Stimulated activated CD4-positive, alpha-beta T cell treated with anti-CD3 and anti-CD28 coated beads, Interleukin-2, amount 100 ng/mL, for 24 hours (primary cell): ENCODE measurements at regions not wholly inside any gene's neighbourhood (a gene's known extent, or its start where the extent isn't known, plus 50 kb on each side); places are given as distances from the start of the nearest gene placed in this dataset.
"Not testable (repeated sequence)": the region's sequence is repeated elsewhere in the genome, so short reads cannot be mapped to it uniquely, and the experiment has no call there.

Experiments used
- DNase-seq, 2 donors: peaks; one replicate each; pipeline ENCODE4 v3.0.0-alpha.2; 2020

- no peak for DNase-seq
Measured at GRCh38 chr5:130436430-130436829, 532.2 kb downstream of the CHSY3 start.

GRCh38 chr5:130427222-130427955 is 523.1 kb downstream of the CHSY3 start:
- no peak for DNase-seq

DNA sequence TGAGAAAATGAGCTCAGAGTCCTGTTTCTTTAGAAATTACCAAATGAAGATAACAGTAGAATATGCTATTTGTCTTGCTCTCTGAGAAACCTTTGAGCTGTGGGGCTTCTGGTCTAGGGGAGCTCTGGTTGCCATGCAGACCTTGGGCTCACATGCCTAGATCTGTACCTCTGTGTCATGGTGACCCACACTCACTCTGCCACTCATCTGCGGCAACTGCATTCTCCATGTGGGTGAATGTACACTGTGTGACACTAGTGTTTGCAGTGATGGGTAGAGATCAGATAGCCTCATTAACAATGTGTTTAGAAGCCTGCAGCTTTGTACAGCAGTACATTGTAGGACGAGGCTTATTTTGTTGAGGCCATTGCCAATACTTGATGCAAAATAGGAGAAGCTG is 521.2 kb downstream of the CHSY3 start:
- DNase-seq: no peak

DNA sequence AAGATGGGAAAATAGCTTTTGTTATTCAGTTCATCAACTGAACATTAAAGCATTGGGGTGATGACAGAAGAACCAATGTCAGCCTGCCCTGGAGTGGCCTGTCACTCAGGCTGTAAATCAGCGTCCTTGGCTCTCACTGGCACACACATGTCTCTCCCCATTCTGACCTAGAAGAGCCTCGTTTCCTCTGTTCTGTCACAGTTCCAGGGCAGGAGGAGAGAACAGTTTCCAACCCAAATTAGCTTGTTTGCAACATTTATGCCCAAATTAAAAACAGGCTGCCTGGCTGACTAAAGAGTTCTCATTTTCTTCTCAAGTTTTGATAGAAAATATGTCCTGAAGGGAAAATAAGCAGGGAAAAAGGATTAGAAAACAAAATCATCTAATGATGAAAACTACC is 520.1 kb downstream of the CHSY3 start:
- DNase-seq: no peak

- no peak for DNase-seq
Measured at GRCh38 chr5:130402906-130403305, 498.6 kb downstream of the CHSY3 start.

DNA sequence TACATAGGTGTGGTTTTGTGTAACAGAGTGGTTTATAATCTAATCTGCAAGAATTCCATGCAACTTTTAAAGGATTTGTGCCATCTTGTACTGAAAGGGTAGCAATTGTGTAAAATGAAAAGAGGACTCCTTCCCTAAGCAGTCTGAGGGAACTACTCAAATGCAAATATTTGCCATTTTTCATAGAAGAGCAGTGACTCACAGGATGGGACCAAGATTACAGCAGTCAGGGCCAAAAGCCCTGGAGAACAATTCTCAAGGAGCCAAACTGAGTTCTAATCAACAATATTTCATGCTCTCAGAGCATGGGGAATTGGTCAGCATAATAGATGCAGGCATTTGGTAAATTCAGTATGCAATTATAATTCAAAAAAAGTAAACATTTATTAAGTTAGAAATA is 495.8 kb downstream of the CHSY3 start:
- DNase-seq: no peak

GRCh38 chr5:130398825-130399224 is 494.6 kb downstream of the CHSY3 start:
- DNase-seq: no peak

DNA sequence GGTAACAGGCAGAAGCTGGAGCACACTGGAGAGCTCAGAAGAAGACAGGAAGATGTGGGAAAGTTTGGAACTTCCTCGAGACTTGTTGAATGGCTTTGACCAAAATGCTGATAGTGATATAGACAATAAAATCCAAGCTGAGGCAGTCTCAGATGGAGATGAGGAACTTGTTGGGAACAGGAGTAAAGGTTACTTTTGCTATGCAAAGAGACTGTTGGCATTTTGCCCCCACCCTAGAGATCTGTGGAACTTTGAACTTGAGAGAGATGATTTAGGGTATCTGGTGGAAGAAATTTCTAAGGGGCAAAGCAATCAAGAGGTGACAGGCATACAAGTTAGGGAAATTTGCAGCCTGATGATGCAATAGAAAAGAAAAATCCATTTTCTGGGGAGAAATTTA is 493.5 kb downstream of the CHSY3 start:
- not testable (repeated sequence) for DNase-seq

DNA sequence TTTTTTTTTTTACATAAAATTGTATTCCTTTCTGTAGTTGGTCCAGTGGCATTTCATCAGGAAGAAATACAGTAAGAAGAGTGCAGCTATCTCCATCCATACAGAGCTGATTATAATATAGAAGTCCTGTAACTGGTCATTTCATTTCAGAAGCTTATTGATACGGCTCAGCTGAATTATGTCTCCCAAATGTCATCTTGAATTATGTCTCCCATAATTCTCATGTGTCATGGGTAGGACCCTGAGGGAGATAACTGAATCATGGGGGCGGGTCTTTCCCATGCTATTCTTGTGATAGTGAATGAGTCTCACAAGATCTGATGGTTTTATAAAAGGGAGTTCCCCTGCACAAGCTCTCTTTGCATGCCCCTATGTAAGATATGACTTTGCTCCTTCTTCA is 492.9 kb downstream of the CHSY3 start:
- DNase-seq: no peak

- DNase-seq: not testable (repeated sequence)
Measured at GRCh38 chr5:130391727-130392264, 487.5 kb downstream of the CHSY3 start.

DNA sequence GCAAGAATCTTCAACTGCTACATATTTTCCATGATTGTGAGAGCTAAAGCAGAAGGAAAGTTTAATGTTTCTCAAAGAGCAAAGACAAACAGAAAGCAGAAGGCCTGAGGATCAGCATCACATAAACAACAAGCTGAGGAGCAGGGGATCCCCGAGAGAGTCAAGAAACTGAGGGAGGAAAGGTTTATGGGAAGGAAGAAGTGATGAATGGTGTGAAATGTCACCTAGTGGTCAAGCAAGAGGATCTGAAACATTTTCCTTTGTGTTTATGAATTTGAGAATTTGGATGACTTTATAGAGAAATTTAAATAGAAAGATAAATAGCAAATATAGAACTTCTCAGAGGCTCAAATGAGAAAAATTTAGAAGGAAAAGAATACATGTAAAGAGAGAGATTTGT is 481.9 kb downstream of the CHSY3 start:
- DNase-seq: no peak

DNA sequence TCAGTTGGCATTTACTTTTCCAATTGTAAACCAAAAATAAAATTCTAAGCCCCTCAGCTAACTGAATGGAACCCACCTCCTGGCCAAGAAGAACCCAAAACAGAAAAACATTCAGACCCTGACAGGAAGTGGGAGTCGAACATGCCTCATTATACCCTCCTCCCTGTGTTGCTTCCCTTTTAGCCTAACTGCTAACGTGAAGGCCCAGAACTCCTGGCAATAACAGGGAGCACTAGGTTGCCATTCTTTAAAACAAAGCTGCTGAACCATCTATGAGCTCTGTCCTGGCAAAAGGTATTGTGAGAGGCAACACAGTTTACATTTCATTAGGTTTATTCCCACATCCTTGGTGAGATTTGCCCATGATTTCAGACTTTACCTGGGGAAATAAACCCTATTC is 481.4 kb downstream of the CHSY3 start:
- no peak for DNase-seq

GRCh38 chr5:130365956-130366355 is 461.7 kb downstream of the CHSY3 start:
- DNase-seq: no peak

GRCh38 chr5:130350131-130350530 is 445.9 kb downstream of the CHSY3 start:
- no peak for DNase-seq

- no peak for DNase-seq
Measured at GRCh38 chr5:130337179-130337888, 433.1 kb downstream of the CHSY3 start.

- no peak for DNase-seq
Measured at GRCh38 chr5:130335117-130335516, 430.9 kb downstream of the CHSY3 start.

DNA sequence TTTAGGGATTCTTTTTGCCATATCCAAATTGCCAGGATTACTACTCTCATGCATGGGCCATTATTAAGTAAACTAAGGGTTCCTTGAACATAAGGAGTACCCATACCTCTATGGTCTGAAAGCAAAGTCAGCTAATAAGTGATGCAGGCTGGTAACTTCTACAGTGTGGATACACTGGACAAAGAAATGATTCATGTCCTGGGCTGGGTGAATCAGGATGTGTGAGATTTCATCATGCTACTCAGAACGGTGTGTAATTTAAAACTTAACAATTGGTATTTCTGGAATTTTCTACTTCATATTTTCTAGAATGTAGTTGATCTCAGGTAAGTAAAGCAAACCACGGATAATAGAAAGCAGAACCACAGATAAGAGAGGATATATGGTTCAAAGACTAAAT is 428.8 kb downstream of the CHSY3 start:
- DNase-seq: no peak

GRCh38 chr5:130331332-130331731 is 427.1 kb downstream of the CHSY3 start:
- no peak for DNase-seq

DNA sequence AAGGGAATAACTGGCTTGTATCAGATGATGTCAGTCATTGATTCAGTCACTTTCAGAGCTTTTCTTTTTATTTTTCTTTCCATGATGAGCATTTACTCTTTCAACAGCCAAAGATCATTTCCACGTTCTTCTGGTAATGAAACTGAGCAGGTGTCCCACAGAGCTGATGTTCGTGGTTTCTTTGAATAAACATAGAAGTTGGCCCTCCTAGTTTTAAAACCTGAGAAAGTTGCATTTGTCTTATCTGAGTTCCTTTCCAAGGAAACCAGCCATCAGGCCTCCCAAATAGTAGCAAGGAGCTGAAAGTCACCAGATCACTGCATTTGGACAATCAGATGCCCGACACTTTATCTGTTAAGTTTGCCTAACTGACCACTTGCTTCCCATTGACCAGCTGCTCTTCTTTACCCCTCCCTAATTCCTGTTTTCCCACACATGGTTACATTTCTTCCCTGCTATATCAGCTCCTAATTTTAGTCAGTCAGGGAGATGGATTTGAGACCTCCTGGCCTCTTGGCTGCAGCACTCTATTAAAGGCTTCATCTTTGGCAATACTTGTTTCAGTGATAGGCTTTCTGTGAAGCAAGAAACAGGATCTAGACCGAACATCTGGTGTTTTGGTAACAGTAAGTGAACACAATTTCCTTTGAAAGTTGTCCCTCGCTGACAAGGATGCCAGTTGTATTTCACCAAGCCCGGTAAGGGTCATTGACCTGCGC is 420.8 kb downstream of the CHSY3 start:
- DNase-seq: no peak

GRCh38 chr5:130323804-130324454 is 419.7 kb downstream of the CHSY3 start:
- no peak for DNase-seq

GRCh38 chr5:130321931-130322330 is 417.7 kb downstream of the CHSY3 start:
- DNase-seq: no peak

- DNase-seq: no peak
Measured at GRCh38 chr5:130316971-130317680, 412.9 kb downstream of the CHSY3 start.
